NCI-H446 treated with DMSO at 0.1 percent for 48 hours (cell line): ENCODE measurements at regions not wholly inside any gene's neighbourhood (a gene's known extent, or its start where the extent isn't known, plus 50 kb on each side); places are given as distances from the start of the nearest gene placed in this dataset.

Experiments
- DNase-seq: peaks from one replicate; lab custom pipeline; 2025; lab: John Stamatoyannopoulos, UW

- no peak for DNase-seq
Measured at GRCh38 chr2:8541636-8542035, 140.2 kb upstream of the ID2 start.

DNA sequence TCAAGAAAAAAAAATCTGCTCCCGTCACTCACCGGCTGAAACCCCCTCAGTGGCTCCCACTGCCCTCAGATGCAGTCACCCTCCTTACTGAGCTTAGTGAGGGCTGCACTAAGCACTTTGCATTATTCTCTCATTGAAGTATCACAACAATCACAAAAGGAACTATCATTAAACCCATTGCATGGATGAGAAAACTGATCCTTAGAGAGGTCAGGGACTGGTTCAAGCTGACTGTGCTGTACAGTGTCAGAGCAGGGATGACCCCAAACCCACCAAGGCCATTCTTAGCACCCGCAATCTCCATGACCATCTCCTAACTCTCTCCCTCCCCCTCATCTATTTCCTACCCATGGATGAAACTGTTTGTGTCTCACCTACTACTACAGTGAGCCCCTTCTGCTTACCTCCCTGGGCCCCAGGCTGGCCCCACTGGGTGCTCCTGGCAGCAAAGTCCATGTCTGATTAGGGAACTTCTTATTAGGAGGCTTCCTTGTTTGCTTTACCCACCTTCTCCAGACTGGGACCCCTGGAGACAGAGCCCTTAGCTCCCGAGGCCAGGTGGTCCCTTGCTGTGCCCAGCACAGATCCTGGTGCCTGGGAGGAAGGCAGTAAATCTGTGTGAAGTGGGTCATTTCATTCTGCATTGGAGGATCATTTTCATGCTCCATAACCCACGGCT lies 139.3 kb upstream of the ID2 start:
- DNase-seq = no peak

GRCh38 chr2:8543060-8543382 lies 138.8 kb upstream of the ID2 start:
- no peak for DNase-seq

DNA sequence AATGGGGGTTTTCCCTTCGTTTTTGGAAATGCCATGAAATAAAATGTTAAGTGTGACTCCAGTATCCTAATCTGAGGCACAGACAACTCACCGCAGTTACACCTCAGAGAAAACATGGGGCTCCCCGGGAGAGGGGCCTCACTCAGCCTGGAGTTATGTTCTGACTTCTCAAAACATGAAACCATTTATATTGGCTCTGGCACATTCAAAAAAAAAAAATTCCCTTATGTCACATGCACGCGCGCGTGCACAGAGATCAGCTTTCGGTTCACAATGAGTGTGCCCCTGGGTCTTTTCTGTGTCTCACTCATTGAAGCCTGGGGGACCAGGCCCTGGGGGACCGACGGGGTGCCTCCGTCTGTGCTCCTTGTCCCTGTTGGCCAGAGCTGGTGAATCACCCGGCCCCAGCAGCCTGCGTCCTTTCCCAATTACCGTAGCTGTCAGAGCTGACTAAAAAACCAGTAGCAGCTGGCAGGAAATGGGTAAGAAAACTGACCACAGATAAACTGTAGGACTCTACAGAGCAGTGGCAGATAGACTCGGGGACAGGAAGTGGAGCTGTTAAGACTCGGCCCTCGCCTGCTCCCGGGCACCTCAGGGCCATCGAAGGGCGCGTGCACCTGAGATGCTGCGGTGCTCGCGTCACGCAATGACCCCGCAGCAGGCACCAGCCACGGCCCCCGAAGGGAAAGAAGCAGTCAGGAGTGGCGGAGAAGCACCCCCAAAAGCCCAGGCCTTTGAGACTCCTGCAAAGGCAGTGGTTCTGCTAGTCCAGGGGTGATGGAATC lies 138.3 kb upstream of the ID2 start:
- DNase-seq = no peak

DNA sequence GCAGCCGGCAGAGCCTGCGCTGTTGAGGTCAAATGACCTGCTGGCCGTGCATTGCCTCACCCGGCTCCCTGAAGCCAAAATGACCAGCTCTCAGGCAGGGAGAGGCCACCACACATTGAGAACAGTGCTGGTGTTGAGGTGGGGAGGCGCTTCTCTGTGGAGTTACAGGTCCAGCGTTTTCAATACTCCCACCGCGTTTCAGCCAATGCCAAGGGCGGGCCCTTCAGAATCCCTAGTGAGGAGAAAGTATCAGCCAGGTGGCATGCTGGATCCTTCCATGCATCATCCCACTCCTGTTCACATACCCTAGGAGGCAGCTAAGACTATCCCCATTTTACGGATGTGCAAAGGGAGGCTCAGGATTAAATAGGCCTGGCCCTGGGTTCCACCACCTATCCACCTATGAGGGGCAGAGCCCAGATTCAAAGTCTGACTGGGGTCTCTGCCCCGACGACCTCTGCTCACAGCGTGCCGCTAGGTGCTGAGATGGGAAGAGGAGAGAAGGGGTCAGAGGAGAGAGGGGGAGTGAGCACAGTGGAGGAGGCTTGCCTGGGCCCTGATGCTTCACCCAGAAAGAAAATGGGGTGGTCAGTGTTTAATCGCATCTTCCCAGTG lies 137.6 kb upstream of the ID2 start:
- no peak for DNase-seq

- peak; percentile 82 for DNase-seq
Measured at GRCh38 chr2:8544786-8545694, 136.8 kb upstream of the ID2 start.

GRCh38 chr2:8545695-8546611 lies 135.9 kb upstream of the ID2 start:
- DNase-seq = no peak

GRCh38 chr2:8546612-8547283 lies 135.1 kb upstream of the ID2 start:
- DNase-seq = no peak

DNA sequence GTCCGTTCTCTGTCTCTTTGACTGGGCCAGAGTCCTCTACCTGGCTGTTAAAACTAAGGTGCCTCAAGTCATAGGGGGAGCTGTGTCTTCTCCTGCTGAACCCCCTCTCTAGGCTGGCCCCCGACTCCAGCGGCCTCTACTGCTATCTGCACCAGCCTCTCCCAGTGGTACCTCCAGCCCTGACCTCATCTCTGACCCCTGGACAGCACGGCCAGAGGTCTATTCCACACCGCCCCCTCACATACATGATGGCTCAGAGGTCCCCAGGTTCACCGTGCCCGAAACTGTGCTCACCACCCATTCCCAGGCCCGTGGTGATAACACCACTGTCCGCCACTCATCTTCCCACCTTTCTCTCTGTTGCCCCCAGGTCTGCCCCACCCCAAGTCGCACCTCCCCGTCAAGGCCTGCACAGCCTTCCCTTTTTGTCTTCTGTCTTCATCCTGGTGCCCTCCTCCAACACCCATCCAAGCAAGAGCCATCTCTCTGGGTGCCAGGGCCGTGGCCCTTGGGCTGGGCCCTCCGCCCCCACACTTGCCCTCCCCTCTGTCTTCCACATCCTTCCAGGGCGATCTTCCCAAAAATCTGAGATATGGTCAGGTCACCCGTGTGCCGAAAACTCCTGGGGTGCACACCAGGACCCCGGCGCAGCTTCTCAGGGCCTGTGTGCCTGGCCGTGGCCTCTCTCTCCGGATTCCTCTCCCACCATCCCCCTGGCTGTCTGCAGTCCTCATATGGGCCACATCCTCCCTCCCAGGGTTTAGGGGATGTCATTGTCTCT lies 134.4 kb upstream of the ID2 start:
- DNase-seq = no peak

DNA sequence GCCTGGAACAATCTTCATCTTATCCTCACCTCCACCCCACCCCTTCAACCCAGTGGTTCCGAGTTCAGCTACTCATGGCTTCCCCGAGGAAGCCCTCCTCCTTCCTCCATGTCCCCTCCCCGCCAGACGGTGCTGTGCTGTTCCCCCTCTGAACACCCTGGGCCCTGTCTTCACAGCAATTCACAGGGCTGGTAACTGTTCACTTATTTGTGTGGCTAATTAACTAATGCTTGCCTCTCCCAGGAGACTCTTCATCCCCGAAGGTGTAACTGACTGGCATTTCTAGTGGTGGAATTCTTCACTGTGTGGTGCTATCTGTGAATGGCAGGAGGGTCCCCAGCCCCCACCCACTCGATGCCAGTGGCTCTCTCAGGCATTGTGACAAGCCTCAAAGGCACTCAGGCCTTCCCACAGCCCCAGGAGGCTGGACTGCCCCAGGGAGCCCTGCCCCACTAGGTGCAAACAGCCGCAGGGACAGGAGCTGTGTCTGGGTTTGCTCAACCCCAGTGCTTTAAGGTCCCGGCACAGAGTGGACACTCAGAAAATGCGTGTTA lies 133.7 kb upstream of the ID2 start:
- no peak for DNase-seq

GRCh38 chr2:8548619-8549150 lies 133.2 kb upstream of the ID2 start:
- DNase-seq = no peak

DNA sequence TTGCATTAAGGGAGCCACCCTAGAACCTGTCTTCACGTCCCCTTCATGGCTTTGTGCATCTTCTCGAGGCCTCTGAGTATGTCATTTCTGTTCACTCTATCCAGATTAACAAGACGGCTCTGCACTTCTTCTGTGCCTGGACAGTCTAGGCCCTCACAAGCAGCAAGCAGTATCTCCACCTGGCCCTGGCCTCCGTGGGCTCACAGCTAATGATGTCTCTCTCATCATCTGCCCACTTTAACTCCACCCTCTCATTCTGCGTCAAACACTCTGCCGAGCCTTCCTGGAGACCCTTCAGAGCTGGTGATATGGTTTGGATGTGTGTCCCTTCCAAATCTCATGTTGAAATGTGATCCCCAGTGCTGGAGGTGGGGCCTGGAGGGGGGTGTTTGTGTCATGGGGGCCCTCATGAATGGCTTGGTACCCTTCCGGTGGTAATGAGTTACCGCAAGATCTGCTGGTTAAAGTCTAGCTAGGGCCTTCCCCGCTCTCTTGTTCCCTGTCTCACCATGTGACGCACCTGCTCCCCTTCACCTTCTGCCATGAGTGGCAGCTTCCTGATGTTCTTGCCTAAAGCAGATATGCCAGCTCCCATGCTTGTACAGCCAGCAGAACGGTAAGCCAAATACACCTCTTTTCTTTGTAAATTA lies 132.5 kb upstream of the ID2 start:
- DNase-seq = no peak

DNA sequence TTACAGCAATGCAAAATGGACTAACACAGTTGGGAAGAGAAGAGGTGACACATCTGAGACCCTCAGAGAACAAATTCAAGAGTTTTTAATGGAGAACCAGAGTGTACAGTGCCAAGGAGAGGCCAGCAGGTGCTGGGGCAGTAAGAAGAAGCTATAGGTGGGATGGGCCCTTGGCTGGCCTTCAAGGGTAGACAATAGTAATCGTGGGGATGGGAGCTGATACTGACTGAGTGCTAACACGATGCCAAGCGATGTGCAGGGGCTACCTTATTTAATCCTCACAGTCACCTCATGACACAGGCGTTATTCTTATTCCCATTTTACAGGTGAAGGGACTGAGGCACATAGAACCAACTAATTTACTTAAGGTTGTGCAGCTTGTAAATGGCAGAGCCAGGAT lies 131.9 kb upstream of the ID2 start:
- DNase-seq = no peak

DNA sequence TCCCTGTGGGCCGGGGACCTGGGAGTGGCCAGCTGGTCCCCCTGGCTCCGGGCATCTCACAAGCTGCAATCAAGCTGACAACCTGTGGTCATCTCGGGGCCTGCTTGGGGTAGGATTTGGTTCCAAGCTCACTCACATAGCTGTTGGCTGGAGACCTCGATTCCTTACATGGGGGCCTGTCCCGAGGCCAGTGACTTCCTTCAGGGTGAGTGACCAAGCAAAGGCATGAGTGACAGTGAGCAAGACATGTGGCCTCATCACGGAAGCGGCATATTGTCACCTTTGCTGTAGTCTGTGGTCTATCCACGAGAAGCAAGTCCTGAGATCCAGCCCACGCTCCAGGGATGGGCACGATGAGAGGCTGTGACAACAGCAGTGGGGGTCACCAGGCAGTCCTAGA lies 131.4 kb upstream of the ID2 start:
- no peak for DNase-seq

GRCh38 chr2:8550937-8551621 lies 130.8 kb upstream of the ID2 start:
- no peak for DNase-seq

- DNase-seq = no peak
Measured at GRCh38 chr2:8551622-8552074, 130.2 kb upstream of the ID2 start.

GRCh38 chr2:8552293-8552801 lies 129.5 kb upstream of the ID2 start:
- DNase-seq = no peak

- no peak for DNase-seq
Measured at GRCh38 chr2:8553643-8554042, 128.2 kb upstream of the ID2 start.
